ENCODE measurements at regions not wholly inside any gene's neighbourhood (a gene's known extent, or its start where the extent isn't known, plus 50 kb on each side); places are given as distances from the start of the nearest gene placed in this dataset.

- TF ChIP-seq USF1 (IDR thresholded peaks at IDR 0.05; ENCODE audit: borderline replicate concordance, extremely low read length, insufficient read depth, low read depth, low read length): no peak
- TF ChIP-seq STAT3 (IDR thresholded peaks at IDR 0.05; ENCODE audit: low read depth, low read length): no peak
- TF ChIP-seq PKNOX1 (IDR thresholded peaks at IDR 0.05): no peak
- TF ChIP-seq NFYB (IDR thresholded peaks at IDR 0.05; ENCODE audit: insufficient read depth, low read depth, low read length): no peak
- no peak for TF ChIP-seq REST (IDR thresholded peaks at IDR 0.05; ENCODE audit: low read depth, low read length)
- no peak for TF ChIP-seq KLF5 (IDR thresholded peaks at IDR 0.05; ENCODE audit: partially characterized antibody)
- TF ChIP-seq SPI1 (IDR thresholded peaks at IDR 0.05; ENCODE audit: borderline replicate concordance, insufficient read depth, low read depth, low read length): no peak
These were observed 220.9 kb downstream of the HACE1 start (continued) for GRCh38 chr6:104638841-104639290.

GRCh38 chr6:104633125-104633524 lies 226.6 kb downstream of the HACE1 start:
- RAD21 ChIA-PET (ENCODE audit: unreplicated experiment): no interaction called here
- FAIRE-seq: no peak
- ATAC-seq: no peak
- H2AFZ ChIP-seq (ENCODE audit: control insufficient read depth, low read depth, low read length): no peak overlapping the region
- no peaks in the 10 kb centered on the region for H3K27me3 ChIP-seq (replicated peaks in 1 of 2; ENCODE audit: control insufficient read depth in 2 of 2, insufficient read depth in 2 of 2, low read length in 1 of 2)
- no peak overlapping the region for H3K9ac ChIP-seq (ENCODE audit: control insufficient read depth, insufficient read depth, low read length)
- WGBS (ENCODE audit: insufficient coverage, insufficient replicate concordance, low lambda C conversion rate, missing lambda C conversion rate): 41% methylated on average over 4 of the region's 4 CpGs
- H4K20me1 ChIP-seq (ENCODE audit: control insufficient read depth, insufficient read depth): no peaks in the 10 kb centered on the region
- H3K4me3 ChIP-seq: no peak overlapping the region
- no peaks in the 10 kb centered on the region for H3K36me3 ChIP-seq (ENCODE audit: control insufficient read depth in 2 of 2, insufficient read depth in 2 of 2, low read length in 1 of 2)
- POLR2A ChIA-PET: no interaction called here
- DNase-seq (ENCODE audit: low read depth, low spot score): no peak
- H3K4me2 ChIP-seq (ENCODE audit: control insufficient read depth, insufficient read depth): no peak overlapping the region
- CTCF ChIA-PET: no interaction called here
- SMC1A ChIA-PET (ENCODE audit: uncharacterized antibody, unreplicated experiment): no interaction called here
- H3K4me1 ChIP-seq (ENCODE audit: control insufficient read depth, insufficient read depth, low read length): no peaks in the 10 kb centered on the region
- intact Hi-C loops (cut with micrococcal nuclease; ENCODE audit: unreplicated experiment): no loop called here
- H3K9me3 ChIP-seq (replicated peaks; ENCODE audit: control insufficient read depth, insufficient read depth, low read length): no peaks in the 10 kb centered on the region
- no TSS peak for BruUV-seq (replicated peaks)
- no peak overlapping the region for H3K27ac ChIP-seq (ENCODE audit: control insufficient read depth, insufficient read depth)
- H3K79me2 ChIP-seq (ENCODE audit: control insufficient read depth, insufficient read depth, low read length): no peaks in the 10 kb centered on the region
- in situ Hi-C loops (cut with MboI): no loop called here
- TF ChIP-seq BACH1 (IDR thresholded peaks at IDR 0.05; ENCODE audit: borderline replicate concordance) (no peak), HCFC1 (IDR thresholded peaks at IDR 0.05; ENCODE audit: low read length) (no peak), MXI1 (IDR thresholded peaks at IDR 0.05; ENCODE audit: low read depth, low read length) (no peak), HSF1 (IDR thresholded peaks at IDR 0.05; ENCODE audit: low read depth, low read length) (no peak), CHD1 (IDR thresholded peaks at IDR 0.05; ENCODE audit: low read depth, low read length) (no peak), TCF3 (IDR thresholded peaks at IDR 0.05; ENCODE audit: borderline replicate concordance, insufficient read depth, low read depth, low read length) (no peak), YBX1 (IDR thresholded peaks at IDR 0.05) (no peak)
